ENCODE measurements at regions not wholly inside any gene's neighbourhood (a gene's known extent, or its start where the extent isn't known, plus 50 kb on each side); places are given as distances from the start of the nearest gene placed in this dataset.
A peak's percentile ranks its signal among the peaks of the same experiment; 100 is the strongest.

DNA sequence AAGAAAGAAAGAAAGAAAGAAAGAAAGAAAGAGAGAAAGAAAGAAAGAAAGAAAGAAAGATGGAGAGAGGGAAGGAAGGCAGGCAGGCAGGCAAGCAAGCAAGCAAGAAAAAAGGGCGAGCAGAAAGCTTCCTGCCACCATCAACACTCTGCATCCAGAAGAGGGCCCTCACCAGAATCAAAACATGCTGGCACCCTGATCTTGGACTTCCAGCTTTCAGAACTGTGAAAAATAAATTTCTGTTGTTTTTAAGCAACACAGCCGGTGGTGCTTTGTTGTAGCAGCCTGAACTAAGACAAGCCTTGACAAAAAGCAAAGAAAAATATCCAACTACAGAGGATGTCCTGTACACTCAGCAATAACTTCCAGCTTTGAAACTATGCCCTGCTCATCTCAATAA is 401.7 kb downstream of the LRATD1 start:
- no peak for TF ChIP-seq GABPA (IDR thresholded peaks at IDR 0.05; ENCODE audit: low read depth)
- no peak for TF ChIP-seq SPI1 (IDR thresholded peaks at IDR 0.05; ENCODE audit: borderline replicate concordance, low read depth)
- TF ChIP-seq, protein P1, sequence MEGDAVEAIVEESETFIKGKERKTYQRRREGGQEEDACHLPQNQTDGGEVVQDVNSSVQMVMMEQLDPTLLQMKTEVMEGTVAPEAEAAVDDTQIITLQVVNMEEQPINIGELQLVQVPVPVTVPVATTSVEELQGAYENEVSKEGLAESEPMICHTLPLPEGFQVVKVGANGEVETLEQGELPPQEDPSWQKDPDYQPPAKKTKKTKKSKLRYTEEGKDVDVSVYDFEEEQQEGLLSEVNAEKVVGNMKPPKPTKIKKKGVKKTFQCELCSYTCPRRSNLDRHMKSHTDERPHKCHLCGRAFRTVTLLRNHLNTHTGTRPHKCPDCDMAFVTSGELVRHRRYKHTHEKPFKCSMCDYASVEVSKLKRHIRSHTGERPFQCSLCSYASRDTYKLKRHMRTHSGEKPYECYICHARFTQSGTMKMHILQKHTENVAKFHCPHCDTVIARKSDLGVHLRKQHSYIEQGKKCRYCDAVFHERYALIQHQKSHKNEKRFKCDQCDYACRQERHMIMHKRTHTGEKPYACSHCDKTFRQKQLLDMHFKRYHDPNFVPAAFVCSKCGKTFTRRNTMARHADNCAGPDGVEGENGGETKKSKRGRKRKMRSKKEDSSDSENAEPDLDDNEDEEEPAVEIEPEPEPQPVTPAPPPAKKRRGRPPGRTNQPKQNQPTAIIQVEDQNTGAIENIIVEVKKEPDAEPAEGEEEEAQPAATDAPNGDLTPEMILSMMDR (IDR thresholded peaks at IDR 0.05; ENCODE audit: insufficient read depth, low read length), result no peak
- no peak for TF ChIP-seq POLR2AphosphoS5 (IDR thresholded peaks at IDR 0.05; ENCODE audit: low read depth)
- TF ChIP-seq, protein P2, sequence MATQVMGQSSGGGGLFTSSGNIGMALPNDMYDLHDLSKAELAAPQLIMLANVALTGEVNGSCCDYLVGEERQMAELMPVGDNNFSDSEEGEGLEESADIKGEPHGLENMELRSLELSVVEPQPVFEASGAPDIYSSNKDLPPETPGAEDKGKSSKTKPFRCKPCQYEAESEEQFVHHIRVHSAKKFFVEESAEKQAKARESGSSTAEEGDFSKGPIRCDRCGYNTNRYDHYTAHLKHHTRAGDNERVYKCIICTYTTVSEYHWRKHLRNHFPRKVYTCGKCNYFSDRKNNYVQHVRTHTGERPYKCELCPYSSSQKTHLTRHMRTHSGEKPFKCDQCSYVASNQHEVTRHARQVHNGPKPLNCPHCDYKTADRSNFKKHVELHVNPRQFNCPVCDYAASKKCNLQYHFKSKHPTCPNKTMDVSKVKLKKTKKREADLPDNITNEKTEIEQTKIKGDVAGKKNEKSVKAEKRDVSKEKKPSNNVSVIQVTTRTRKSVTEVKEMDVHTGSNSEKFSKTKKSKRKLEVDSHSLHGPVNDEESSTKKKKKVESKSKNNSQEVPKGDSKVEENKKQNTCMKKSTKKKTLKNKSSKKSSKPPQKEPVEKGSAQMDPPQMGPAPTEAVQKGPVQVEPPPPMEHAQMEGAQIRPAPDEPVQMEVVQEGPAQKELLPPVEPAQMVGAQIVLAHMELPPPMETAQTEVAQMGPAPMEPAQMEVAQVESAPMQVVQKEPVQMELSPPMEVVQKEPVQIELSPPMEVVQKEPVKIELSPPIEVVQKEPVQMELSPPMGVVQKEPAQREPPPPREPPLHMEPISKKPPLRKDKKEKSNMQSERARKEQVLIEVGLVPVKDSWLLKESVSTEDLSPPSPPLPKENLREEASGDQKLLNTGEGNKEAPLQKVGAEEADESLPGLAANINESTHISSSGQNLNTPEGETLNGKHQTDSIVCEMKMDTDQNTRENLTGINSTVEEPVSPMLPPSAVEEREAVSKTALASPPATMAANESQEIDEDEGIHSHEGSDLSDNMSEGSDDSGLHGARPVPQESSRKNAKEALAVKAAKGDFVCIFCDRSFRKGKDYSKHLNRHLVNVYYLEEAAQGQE (IDR thresholded peaks at IDR 0.05; ENCODE audit: insufficient replicate concordance, low read depth), result no peak
- H3K27ac ChIP-seq (replicated peaks), result no peak overlapping the region
- H3K27me3 ChIP-seq (ENCODE audit: insufficient read depth, poor library complexity, severe bottlenecking), result no peaks in the 10 kb centered on the region
- H3K4me3 ChIP-seq (replicated peaks; ENCODE audit: insufficient read depth, low read length), result no peak overlapping the region
- no peak for DNase-seq (ENCODE audit: low read depth in 1 of 2, low spot score in 1 of 2)

DNA sequence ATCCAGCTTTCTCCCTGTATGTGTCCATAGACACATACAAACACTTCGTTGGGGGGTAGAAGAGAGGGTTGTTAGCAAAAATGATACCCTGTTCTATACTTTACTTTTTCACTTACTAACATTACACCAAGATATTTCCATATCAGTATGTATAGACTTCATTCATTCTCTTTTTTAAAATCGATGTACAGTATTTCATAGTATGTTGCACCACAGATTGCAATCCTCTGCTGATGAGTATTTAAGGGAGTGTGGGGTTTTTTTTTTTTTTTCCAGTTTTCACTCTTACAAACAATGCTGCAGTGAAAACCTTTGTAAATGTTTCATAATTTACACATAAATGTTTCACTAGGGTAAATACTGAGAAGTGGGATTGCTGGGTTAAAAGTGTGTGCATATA is 402.3 kb downstream of the LRATD1 start:
- DNase-seq (ENCODE audit: low read depth in 1 of 2, low spot score in 1 of 2), result no peak
- H3K27ac ChIP-seq (replicated peaks), result no peak overlapping the region
- H3K4me3 ChIP-seq (replicated peaks; ENCODE audit: insufficient read depth, low read length), result no peak overlapping the region
- no peaks in the 10 kb centered on the region for H3K27me3 ChIP-seq (ENCODE audit: insufficient read depth, poor library complexity, severe bottlenecking)
- TF ChIP-seq SPI1 (IDR thresholded peaks at IDR 0.05; ENCODE audit: borderline replicate concordance, low read depth) (no peak), GABPA (IDR thresholded peaks at IDR 0.05; ENCODE audit: low read depth) (no peak), POLR2AphosphoS5 (IDR thresholded peaks at IDR 0.05; ENCODE audit: low read depth) (no peak)
- TF ChIP-seq, protein P1 (IDR thresholded peaks at IDR 0.05; ENCODE audit: insufficient read depth, low read length), result no peak
- TF ChIP-seq, protein P2 (IDR thresholded peaks at IDR 0.05; ENCODE audit: insufficient replicate concordance, low read depth), result no peak

DNA sequence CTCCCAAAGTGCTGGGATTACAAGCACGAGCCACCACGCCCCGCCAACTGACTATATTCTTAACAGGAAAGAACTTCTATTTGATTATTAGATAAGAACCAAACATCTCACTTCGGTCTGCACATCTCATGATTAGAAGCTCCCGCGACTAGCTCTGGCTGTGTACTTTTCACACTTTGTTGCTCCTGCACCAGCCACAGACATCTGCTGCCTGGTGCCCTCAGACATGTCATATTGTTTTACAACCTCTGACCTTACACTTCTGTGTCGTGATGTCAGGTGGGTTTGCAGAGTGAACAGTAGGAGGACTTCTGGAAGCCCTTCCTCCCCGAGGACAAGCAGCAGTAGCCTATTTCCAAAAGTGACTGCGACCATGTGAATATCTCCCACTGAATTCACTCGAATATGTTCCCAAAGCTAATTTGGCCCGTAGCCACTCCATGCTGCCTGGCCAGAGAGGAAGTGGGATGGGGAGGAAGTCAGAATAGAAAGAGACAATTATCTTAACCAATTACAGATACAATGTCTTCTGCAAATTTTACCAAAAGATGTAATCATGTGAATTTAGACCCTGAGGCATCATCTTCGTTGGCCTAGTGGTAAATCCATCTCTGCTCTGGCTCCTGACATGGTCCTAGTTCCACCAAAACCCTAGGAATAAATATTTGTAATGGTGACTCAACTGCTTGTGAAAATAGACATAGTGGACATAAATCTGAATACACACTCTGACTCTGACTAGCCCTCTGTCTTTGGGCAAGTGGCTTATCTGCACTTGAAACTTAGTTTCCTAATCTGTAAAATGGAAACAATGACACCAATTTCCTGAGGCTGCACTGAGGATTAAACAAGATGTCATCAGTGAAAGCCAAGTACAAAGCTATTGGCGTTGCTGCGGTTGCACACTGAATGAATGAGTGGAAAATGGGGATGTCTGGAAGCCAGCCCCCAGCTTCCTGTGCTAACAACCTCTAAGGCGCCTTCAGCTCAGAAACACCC is 406.1 kb downstream of the LRATD1 start:
- no peak for TF ChIP-seq GABPA (IDR thresholded peaks at IDR 0.05; ENCODE audit: low read depth)
- peak; percentile 92; the same call in 1 of the 2 replicates for TF ChIP-seq SPI1 (IDR thresholded peaks at IDR 0.05; ENCODE audit: borderline replicate concordance, low read depth)
- peak in 1 of 2 experiments; percentile 25 for DNase-seq (ENCODE audit: low read depth in 1 of 2, low spot score in 1 of 2)
- no peak overlapping the region for H3K27ac ChIP-seq (replicated peaks)
- H3K27me3 ChIP-seq (ENCODE audit: insufficient read depth, poor library complexity, severe bottlenecking), result no peaks in the 10 kb centered on the region
- H3K4me3 ChIP-seq (replicated peaks; ENCODE audit: insufficient read depth, low read length), result no peak overlapping the region

DNA sequence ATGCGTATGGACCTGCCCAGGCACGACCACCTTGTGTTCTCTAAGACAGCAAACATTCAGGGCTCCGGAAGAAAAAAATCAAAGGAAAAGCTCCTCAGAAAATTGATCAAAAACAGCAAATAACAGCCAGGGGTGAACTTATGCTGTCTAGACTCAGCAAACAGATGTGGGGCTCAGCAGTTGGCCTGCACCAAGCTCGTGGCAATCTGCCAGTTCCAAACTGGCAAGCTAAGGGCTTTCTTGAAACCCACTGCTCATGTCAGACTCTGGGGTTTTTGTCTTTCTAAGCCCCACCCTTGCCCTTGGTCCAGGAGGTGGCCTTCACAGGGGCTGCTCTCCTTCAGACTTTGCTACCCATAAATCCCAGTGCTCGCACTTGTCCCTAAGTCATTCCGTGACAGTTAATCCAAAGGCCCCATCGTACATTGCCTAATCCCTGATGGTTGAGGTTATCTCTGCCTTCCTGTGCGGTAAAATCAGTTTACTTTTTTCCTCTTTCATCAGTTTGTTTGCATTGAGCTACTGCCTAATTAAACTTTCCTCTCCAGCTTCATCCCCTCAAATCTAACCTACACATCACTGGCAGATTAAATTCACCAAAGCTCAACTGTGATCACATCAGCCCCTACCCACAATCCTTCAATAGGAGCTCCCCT is 408.0 kb downstream of the LRATD1 start:
- H3K27me3 ChIP-seq (ENCODE audit: insufficient read depth, poor library complexity, severe bottlenecking), result no peaks in the 10 kb centered on the region
- H3K4me3 ChIP-seq (replicated peaks; ENCODE audit: insufficient read depth, low read length), result no peak overlapping the region
- TF ChIP-seq GABPA (IDR thresholded peaks at IDR 0.05; ENCODE audit: low read depth), result peak; percentile 45; the same call in 1 of the 2 replicates
- TF ChIP-seq POLR2AphosphoS5 (IDR thresholded peaks at IDR 0.05; ENCODE audit: low read depth), result peak; percentile 97
- TF ChIP-seq, protein P2 (IDR thresholded peaks at IDR 0.05; ENCODE audit: insufficient replicate concordance, low read depth), result no peak
- no peak overlapping the region for H3K27ac ChIP-seq (replicated peaks)
- peak in 1 of 2 experiments; percentile 75 for DNase-seq (ENCODE audit: low read depth in 1 of 2, low spot score in 1 of 2)

All from HL-60 (cell line).